Sigmoid colon (tissue), 4 donors: ENCODE measurements at regions not wholly inside any gene's neighbourhood (a gene's known extent, or its start where the extent isn't known, plus 50 kb on each side); places are given as distances from the start of the nearest gene placed in this dataset.

ENCODE experiments used
- CTCF ChIP-seq, 4 experiments: fragments of 450-650 bp in 3 of 4; fragments of 200-600 bp in 1 of 4; IDR thresholded peaks; one replicate each; pipeline ENCODE4 v1.5.1; 2016 to 2019; ENCODE audit warnings: antibody characterized with exemption in 4 of 4, mild to moderate bottlenecking in 3 of 4, moderate library complexity in 2 of 4
- POLR2A ChIP-seq, 2 donors: fragments of 450-650 bp; IDR thresholded peaks; one replicate each; pipeline ENCODE4 v1.6.1; 2016; ENCODE audit warnings: antibody characterized with exemption in 2 of 2, mild to moderate bottlenecking in 2 of 2, moderate library complexity in 2 of 2
- POLR2AphosphoS5 ChIP-seq, 4 donors: sonication (generic); formaldehyde crosslinking; IDR thresholded peaks; one replicate each; pipeline ENCODE4 v1.6.1; 2017; ENCODE audit warnings: antibody characterized with exemption in 4 of 4

- no peak for TF ChIP-seq POLR2A (IDR thresholded peaks at IDR 0.05)
- TF ChIP-seq CTCF (IDR thresholded peaks at IDR 0.05), result no peak
- no peak for TF ChIP-seq POLR2AphosphoS5 (IDR thresholded peaks at IDR 0.05)
Observed at GRCh38 chr2:234706086-234706485, 209.2 kb upstream of the ARL4C start.
